HT1080 (cell line): ENCODE measurements at regions not wholly inside any gene's neighbourhood (a gene's known extent, or its start where the extent isn't known, plus 50 kb on each side); places are given as distances from the start of the nearest gene placed in this dataset.
"Not testable (repeated sequence)": the region's sequence is repeated elsewhere in the genome, so short reads cannot be mapped to it uniquely, and the experiment has no call there.

Experiments used
- DNase-seq: peaks from one replicate; pipeline ENCODE4 v3.0.0-alpha.2; 2015; ENCODE audit warnings: low read depth

- DNase-seq = no peak
These were observed 170.5 kb upstream of the RBM19 start for GRCh38 chr12:114136631-114137030.

GRCh38 chr12:114134922-114135321, 168.8 kb upstream of the RBM19 start:
- DNase-seq = no peak

GRCh38 chr12:114131824-114132223, 165.7 kb upstream of the RBM19 start:
- DNase-seq = no peak

GRCh38 chr12:114123108-114123507, 157.0 kb upstream of the RBM19 start:
- peak; percentile 21 for DNase-seq

- DNase-seq = no peak
These were observed 155.9 kb upstream of the RBM19 start for GRCh38 chr12:114122016-114122415.

- no peak for DNase-seq
These were observed 153.2 kb upstream of the RBM19 start for GRCh38 chr12:114119316-114119715.

- DNase-seq = peak; percentile 64
These were observed 130.3 kb upstream of the RBM19 start for GRCh38 chr12:114096461-114096860.

- no peak for DNase-seq
These were observed 127.4 kb upstream of the RBM19 start for GRCh38 chr12:114093520-114093919.

- no peak for DNase-seq
These were observed 126.9 kb upstream of the RBM19 start for GRCh38 chr12:114092981-114093380.

- no peak for DNase-seq
These were observed 124.1 kb upstream of the RBM19 start for GRCh38 chr12:114090211-114090610.

GRCh38 chr12:114073076-114073475, 107.0 kb upstream of the RBM19 start:
- no peak for DNase-seq

- DNase-seq = no peak
These were observed 103.4 kb upstream of the RBM19 start for GRCh38 chr12:114069507-114069906.

GRCh38 chr12:114064497-114064896, 98.4 kb upstream of the RBM19 start:
- peak; percentile 91 for DNase-seq

GRCh38 chr12:114064034-114064433, 97.9 kb upstream of the RBM19 start:
- not testable (repeated sequence) for DNase-seq

- DNase-seq = peak; percentile 8
These were observed 97.3 kb upstream of the RBM19 start for GRCh38 chr12:114063435-114063834.

GRCh38 chr12:114056351-114056750, 90.2 kb upstream of the RBM19 start:
- DNase-seq = not testable (repeated sequence)

GRCh38 chr12:114054982-114055381, 88.9 kb upstream of the RBM19 start:
- DNase-seq = no peak

- DNase-seq = no peak
These were observed 80.3 kb upstream of the RBM19 start for GRCh38 chr12:114046236-114046998.

GRCh38 chr12:114045349-114045748, 79.2 kb upstream of the RBM19 start:
- no peak for DNase-seq

- DNase-seq = no peak
These were observed 75.5 kb upstream of the RBM19 start for GRCh38 chr12:114041590-114041989.

GRCh38 chr12:114041136-114041535, 75.0 kb upstream of the RBM19 start:
- no peak for DNase-seq

GRCh38 chr12:114038962-114039361, 72.8 kb upstream of the RBM19 start:
- DNase-seq = no peak

- no peak for DNase-seq
These were observed 66.7 kb upstream of the RBM19 start for GRCh38 chr12:114032801-114033200.

- no peak for DNase-seq
These were observed 64.3 kb upstream of the RBM19 start for GRCh38 chr12:114030451-114030850.
